Heart right ventricle (tissue), 16 donors: ENCODE measurements at regions not wholly inside any gene's neighbourhood (a gene's known extent, or its start where the extent isn't known, plus 50 kb on each side); places are given as distances from the start of the nearest gene placed in this dataset.

Experiments
- ATAC-seq, 8 donors: fragments of 200-7000 bp; cut with Tn5 transposase; one replicate each; pipeline ENCODE4 v1.9.1; 2020; ENCODE audit warnings: mild to moderate bottlenecking in 8 of 8, moderate library complexity in 8 of 8, moderate number of reproducible peaks in 1 of 8
- DNase-seq, 2 donors: peaks; one replicate each; pipeline ENCODE4 v3.0.0-alpha.2; 2020
- H3K27ac ChIP-seq, 10 donors: fragments of 200-600 bp; sonication (generic) in 2 of 10; one replicate each; pipeline versions ENCODE4 v1.5.0 to v1.8.0; 2020 to 2022; ENCODE audit warnings: mild to moderate bottlenecking in 3 of 10
- H3K27me3 ChIP-seq, 7 donors: fragments of 200-600 bp; one replicate each; pipeline ENCODE4 v1.8.0; 2021 to 2022; ENCODE audit warnings: mild to moderate bottlenecking in 2 of 7
- H3K36me3 ChIP-seq, 9 donors: fragments of 200-600 bp; sonication (generic) in 1 of 9; one replicate each; pipeline versions ENCODE4 v1.5.0 to v1.8.0; 2020 to 2022; ENCODE audit warnings: mild to moderate bottlenecking in 2 of 9
- H3K4me1 ChIP-seq, 9 donors: fragments of 200-600 bp; sonication (generic) in 1 of 9; one replicate each; pipeline versions ENCODE4 v1.5.0 to v1.8.0; 2020 to 2022; ENCODE audit warnings: mild to moderate bottlenecking in 4 of 9
- H3K4me3 ChIP-seq, 10 donors: fragments of 200-600 bp; sonication (generic) in 2 of 10; one replicate each; pipeline versions ENCODE4 v1.5.0 to v1.8.0; 2020 to 2022; ENCODE audit warnings: mild to moderate bottlenecking in 7 of 10, moderate library complexity in 2 of 10
- H3K9me3 ChIP-seq, 11 donors: fragments of 200-600 bp in 10 of 11; sonication (generic) in 2 of 11; one replicate each; pipeline versions ENCODE4 v1.5.0 to v1.8.0; 2013 to 2022; ENCODE audit warnings: mild to moderate bottlenecking in 2 of 11, control low read depth in 1 of 11, moderate library complexity in 1 of 11
- CTCF ChIP-seq, 9 donors: fragments of 200-600 bp; sonication (generic) in 2 of 9; IDR thresholded peaks; one replicate each; pipeline versions ENCODE4 v1.5.0 to v1.8.0; 2021 to 2022; ENCODE audit warnings: antibody characterized with exemption in 9 of 9, mild to moderate bottlenecking in 5 of 9, moderate library complexity in 1 of 9
- WGBS, 2 donors: extraction: QIAGEN DNeasy Blood & Tissue Kit; methylation state at CpG; one replicate each; pipeline ENCODE4 v1.1.7; 2013; ENCODE audit warnings: inconsistent platforms in 1 of 2; 5-methylcytosine and 5-hydroxymethylcytosine counted together
- intact Hi-C, 10 donors: fragments of 100-400 bp; cut with DNase I; formaldehyde crosslinking; loops; one replicate each; pipeline versions ENCODE4 v1.11.1 to v1.14.2; 2022
- donor health status: Arrhythmogenic right ventricular cardiomyopathy.
- donor health status: ischemic (EF 13 %, LVEDD 7.1; RV severe dilation, severe dysfunction).
- donor health status: healthy with polysubstance abuse.
- donor health status: DM: no; HTN: yes; CAD: no.
- donor health status: DM: no; HTN: no; CAD: no.
- donor health status: ischemic (EF 25% LVEDD 6.9; RV normal size, moderate dysfunction).
- donor health status: ischemic (EF 25% LVEDD 5.7; RV mildly dilated, moderate dysfunction).
- donor health status: healthy.
- donor health status: DM: yes; HTN: yes; CAD: no.
- donor health status: Ischemic cardiomyopathy.
- donor health status: ischemic (EF 35%, LVEDD 5.7; RV mildly dilated, moderate dysfunction).
- donor health status: nonischemic (EF 11% LVEDD 7.7; RV severe dilation, severe dysfunction).
- donor health status: DM: yes; HTN: yes; CAD: no.
- donor health status: PGD.
- donor health status: ischemic (EF 29% LVEDD 5.4; RV normal size, mild dysfunction).
- donor health status: nonischemic (EF 23%, LVEDD 6.1; RV moderate dilation, normal function).

- intact Hi-C loops, result loop anchor here in 1 of 10 donors (10.0 kb wide), 1 partner anchor 54 kb away; no protein-coding TSS in a partner anchor
- Histone ChIP-seq H3K9me3 (peaks cover 0 to 3% (median 0%) of the 10 kb centered on the region in 11 donors), H3K4me1 (no peaks in the 10 kb centered on the region), H3K4me3 (no peak overlapping the region), H3K36me3 (no peaks in the 10 kb centered on the region), H3K27me3 (no peaks in the 10 kb centered on the region), H3K27ac (no peak overlapping the region)
- no peak for TF ChIP-seq CTCF (IDR thresholded peaks at IDR 0.05)
- DNase-seq, result no peak
- 72 to 73% methylated on average over 9 of the region's 9 CpGs for WGBS, 2 donors
- ATAC-seq, result no peak
These were observed 83.2 kb upstream of the MC2R start for GRCh38 chr18:13998571-13998970.

GRCh38 chr18:13993730-13994129, 78.4 kb upstream of the MC2R start:
- H3K36me3 ChIP-seq, result no peaks in the 10 kb centered on the region
- DNase-seq (no peak), ATAC-seq (no peak)
- no peaks in the 10 kb centered on the region for H3K27me3 ChIP-seq
- intact Hi-C loops, result loop anchor here in 1 of 10 donors (10.0 kb wide), 1 partner anchor 49 kb away; no protein-coding TSS in a partner anchor
- WGBS, 2 donors, result 63 to 68% methylated on average over 5 of the region's 5 CpGs
- H3K27ac ChIP-seq, result no peak overlapping the region
- H3K4me3 ChIP-seq, result no peak overlapping the region
- H3K9me3 ChIP-seq, result peaks cover 0 to 5% (median 0%) of the 10 kb centered on the region in 11 donors
- TF ChIP-seq CTCF (IDR thresholded peaks at IDR 0.05), result no peak
- H3K4me1 ChIP-seq, result no peaks in the 10 kb centered on the region

- Histone ChIP-seq H3K9me3 (peaks cover 0 to 5% (median 0%) of the 10 kb centered on the region in 11 donors), H3K27ac (no peak overlapping the region), H3K4me1 (no peaks in the 10 kb centered on the region), H3K36me3 (no peaks in the 10 kb centered on the region), H3K27me3 (no peaks in the 10 kb centered on the region), H3K4me3 (no peak overlapping the region)
- no peak for ATAC-seq
- 56 to 58% methylated on average over 3 of the region's 3 CpGs for WGBS, 2 donors
- DNase-seq, result no peak
- no peak for TF ChIP-seq CTCF (IDR thresholded peaks at IDR 0.05)
- intact Hi-C loops, result loop anchor here in 1 of 10 donors (10.0 kb wide), 1 partner anchor 48 kb away; no protein-coding TSS in a partner anchor
These were observed 77.6 kb upstream of the MC2R start for GRCh38 chr18:13992826-13993540.

GRCh38 chr18:13989199-13989598, 73.9 kb upstream of the MC2R start:
- no peak overlapping the region for H3K27ac ChIP-seq
- intact Hi-C loops, result no loop called here

More at GRCh38 chr18:13989199-13989598, 73.9 kb upstream of the MC2R start:
- Histone ChIP-seq H3K27me3 (no peaks in the 10 kb centered on the region), H3K4me3 (no peak overlapping the region), H3K36me3 (no peaks in the 10 kb centered on the region), H3K4me1 (no peaks in the 10 kb centered on the region), H3K9me3 (peaks cover 0 to 5% (median 0%) of the 10 kb centered on the region in 11 donors)
- ATAC-seq, result no peak
- TF ChIP-seq CTCF (IDR thresholded peaks at IDR 0.05), result no peak
- no peak for DNase-seq
